Erythroblast (primary cell): ENCODE measurements at regions not wholly inside any gene's neighbourhood (a gene's known extent, or its start where the extent isn't known, plus 50 kb on each side); places are given as distances from the start of the nearest gene placed in this dataset.

Experiments used
- GATA1 ChIP-seq: IDR thresholded peaks from 2 replicates; pipeline ENCODE4 v1.6.1; 2011; ENCODE audit warnings: low read depth, mild to moderate bottlenecking, control low read depth, low read length, moderate library complexity
- POLR2A ChIP-seq: IDR thresholded peaks from 2 replicates; pipeline ENCODE4 v1.6.1; 2011; ENCODE audit warnings: mild to moderate bottlenecking, low read length

DNA sequence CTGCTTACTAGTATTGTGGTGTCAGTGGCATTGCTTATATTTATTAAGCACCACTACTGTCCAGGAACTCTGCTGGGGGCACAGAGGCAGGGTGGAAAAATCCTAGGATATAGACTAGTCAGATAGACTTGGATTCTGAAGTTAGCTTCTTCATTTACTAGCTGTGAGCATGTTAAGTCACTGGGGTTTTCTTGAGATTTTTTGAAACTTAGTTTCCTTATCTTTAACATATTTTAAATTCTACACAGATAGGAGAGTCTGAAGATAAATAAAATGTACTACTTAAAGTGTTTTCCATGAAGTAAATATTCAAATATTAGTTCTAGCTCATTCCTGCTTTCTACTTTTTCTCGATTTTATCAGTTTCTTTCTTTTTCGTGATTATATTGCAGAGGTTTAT lies 196.9 kb upstream of the GRID2 start:
- TF ChIP-seq POLR2A (no peak), GATA1 (no peak)
